MM.1S (cell line): ENCODE measurements at regions not wholly inside any gene's neighbourhood (a gene's known extent, or its start where the extent isn't known, plus 50 kb on each side); places are given as distances from the start of the nearest gene placed in this dataset.

ENCODE experiments used
- EZH2phosphoT487 ChIP-seq: fragments of 300-600 bp; sonication (generic); IDR thresholded peaks from 2 replicates; pipeline ENCODE4 v1.6.1; 2018; ENCODE audit warnings: antibody characterized with exemption, low read length
- TF ChIP-seq, protein P1 (sequence below): fragments of 300-600 bp; sonication (generic); IDR thresholded peaks from 2 replicates; pipeline ENCODE4 v1.5.1; 2016; ENCODE audit warnings: antibody characterized with exemption, low read length, mixed read lengths

GRCh38 chr6:76671751-76672150 lies 599.3 kb upstream of the IMPG1 start:
- TF ChIP-seq, protein P1, sequence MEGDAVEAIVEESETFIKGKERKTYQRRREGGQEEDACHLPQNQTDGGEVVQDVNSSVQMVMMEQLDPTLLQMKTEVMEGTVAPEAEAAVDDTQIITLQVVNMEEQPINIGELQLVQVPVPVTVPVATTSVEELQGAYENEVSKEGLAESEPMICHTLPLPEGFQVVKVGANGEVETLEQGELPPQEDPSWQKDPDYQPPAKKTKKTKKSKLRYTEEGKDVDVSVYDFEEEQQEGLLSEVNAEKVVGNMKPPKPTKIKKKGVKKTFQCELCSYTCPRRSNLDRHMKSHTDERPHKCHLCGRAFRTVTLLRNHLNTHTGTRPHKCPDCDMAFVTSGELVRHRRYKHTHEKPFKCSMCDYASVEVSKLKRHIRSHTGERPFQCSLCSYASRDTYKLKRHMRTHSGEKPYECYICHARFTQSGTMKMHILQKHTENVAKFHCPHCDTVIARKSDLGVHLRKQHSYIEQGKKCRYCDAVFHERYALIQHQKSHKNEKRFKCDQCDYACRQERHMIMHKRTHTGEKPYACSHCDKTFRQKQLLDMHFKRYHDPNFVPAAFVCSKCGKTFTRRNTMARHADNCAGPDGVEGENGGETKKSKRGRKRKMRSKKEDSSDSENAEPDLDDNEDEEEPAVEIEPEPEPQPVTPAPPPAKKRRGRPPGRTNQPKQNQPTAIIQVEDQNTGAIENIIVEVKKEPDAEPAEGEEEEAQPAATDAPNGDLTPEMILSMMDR: no peak
- no peak for TF ChIP-seq EZH2phosphoT487
